Common myeloid progenitor, CD34-positive (primary cell): ENCODE measurements at regions not wholly inside any gene's neighbourhood (a gene's known extent, or its start where the extent isn't known, plus 50 kb on each side); places are given as distances from the start of the nearest gene placed in this dataset.
"Not testable (repeated sequence)": the region's sequence is repeated elsewhere in the genome, so short reads cannot be mapped to it uniquely, and the experiment has no call there.

ENCODE experiments used
- CTCF ChIA-PET: fragments of 350-600 bp; sonication (Branson Sonifier 250); formaldehyde crosslinking; loops from one replicate; lab custom pipeline; 2021; ENCODE audit warnings: antibody characterized with exemption; lab: Charles Lee
- POLR2A ChIA-PET: fragments of 350-600 bp; sonication (Branson Sonifier 250); formaldehyde crosslinking; loops from one replicate; lab custom pipeline; 2021; ENCODE audit warnings: antibody characterized with exemption; lab: Charles Lee
- DNase-seq, 3 donors: peaks; one replicate each; pipeline versions ENCODE4 v3.0.0 to v3.0.0-alpha.2; 2013
- H3K27ac ChIP-seq, 2 experiments: 1 replicate in 1 of 2; 2 replicates in 1 of 2; pipeline ENCODE4 v1.7.0; 2013; ENCODE audit warnings: inconsistent platforms in 2 of 2, low read length in 2 of 2, mild to moderate bottlenecking in 2 of 2, low read depth in 1 of 2, moderate library complexity in 1 of 2; ENCODE audit not compliant: severe bottlenecking in 2 of 2, insufficient read depth in 1 of 2, poor library complexity in 1 of 2
- H3K27me3 ChIP-seq, 5 experiments: replicated peaks in 2 of 5; 1 replicate in 3 of 5; 2 replicates in 2 of 5; pipeline versions ENCODE4 v1.6.1 to v1.7.0; 2013; ENCODE audit warnings: low read length in 4 of 5, mild to moderate bottlenecking in 2 of 5, moderate library complexity in 2 of 5, inconsistent platforms in 1 of 5; ENCODE audit not compliant: insufficient read depth in 5 of 5, control insufficient read depth in 4 of 5
- H3K36me3 ChIP-seq, 4 experiments: 1 replicate in 2 of 4; 2 replicates in 2 of 4; pipeline versions ENCODE4 v1.6.1 to v1.7.0; 2013; ENCODE audit warnings: low read length in 3 of 4, control low read depth in 1 of 4, mild to moderate bottlenecking in 1 of 4; ENCODE audit not compliant: control insufficient read depth in 4 of 4, insufficient read depth in 4 of 4
- H3K4me1 ChIP-seq, 4 experiments: 1 replicate in 3 of 4; 2 replicates in 1 of 4; pipeline versions ENCODE4 v1.6.1 to v1.7.1; 2013; ENCODE audit warnings: low read length in 3 of 4, mild to moderate bottlenecking in 3 of 4, control low read depth in 1 of 4, inconsistent platforms in 1 of 4, moderate library complexity in 1 of 4; ENCODE audit not compliant: control insufficient read depth in 4 of 4, insufficient read depth in 4 of 4; ENCODE audit errors: control extremely low read depth in 1 of 4
- H3K4me3 ChIP-seq, 7 experiments: 1 replicate in 4 of 7; 2 replicates in 3 of 7; pipeline versions ENCODE4 v1.5.1 to v1.7.0; 2013; ENCODE audit warnings: mild to moderate bottlenecking in 7 of 7, low read length in 6 of 7, moderate library complexity in 6 of 7, inconsistent platforms in 2 of 7, low read depth in 2 of 7, control low read depth in 1 of 7; ENCODE audit not compliant: insufficient read depth in 4 of 7, control insufficient read depth in 1 of 7; ENCODE audit errors: extremely low read depth in 1 of 7
- H3K9me3 ChIP-seq, 5 experiments: 1 replicate in 4 of 5; 2 replicates in 1 of 5; pipeline versions ENCODE4 v1.6.1 to v1.7.1; 2013; ENCODE audit warnings: low read length in 4 of 5, mild to moderate bottlenecking in 2 of 5, inconsistent platforms in 1 of 5, low read depth in 1 of 5, moderate library complexity in 1 of 5; ENCODE audit not compliant: control insufficient read depth in 4 of 5, insufficient read depth in 2 of 5; ENCODE audit errors: control extremely low read depth in 1 of 5
- WGBS: methylation state at CpG from one replicate; pipeline ENCODE4 v1.1.5; 2013; ENCODE audit not compliant: insufficient coverage; 5-methylcytosine and 5-hydroxymethylcytosine counted together

GRCh38 chr13:50167967-50168366 lies 152.7 kb downstream of the KCNRG start:
- Histone ChIP-seq H3K4me3 (no peak overlapping the region), H3K9me3 (no peaks in the 10 kb centered on the region), H3K36me3 (no peaks in the 10 kb centered on the region), H3K27ac (no peak overlapping the region), H3K27me3 (no peaks in the 10 kb centered on the region), H3K4me1 (no peaks in the 10 kb centered on the region)
- DNase-seq: no peak
- ChIA-PET POLR2A (no interaction called here), CTCF (no interaction called here)
- WGBS: 100% methylated on average over 3 of the region's 4 CpGs

- POLR2A ChIA-PET: no interaction called here
- CTCF ChIA-PET: no interaction called here
- WGBS: 71% methylated on average over 2 of the region's 2 CpGs
Measured at GRCh38 chr13:50168786-50169185, 153.5 kb downstream of the KCNRG start.

GRCh38 chr13:50170447-50171037 lies 155.3 kb downstream of the KCNRG start:
- Histone ChIP-seq H3K27me3 (no peaks in the 10 kb centered on the region), H3K4me3 (no peak overlapping the region), H3K27ac (no peak overlapping the region), H3K9me3 (no peaks in the 10 kb centered on the region), H3K4me1 (no peaks in the 10 kb centered on the region), H3K36me3 (no peaks in the 10 kb centered on the region)
- DNase-seq: no peak
- WGBS: no CpG with 5 or more reads among the region's 2 CpGs
- ChIA-PET POLR2A (no interaction called here), CTCF (no interaction called here)

More at GRCh38 chr13:50168786-50169185, 153.5 kb downstream of the KCNRG start:
- Histone ChIP-seq H3K36me3 (no peaks in the 10 kb centered on the region), H3K27ac (no peak overlapping the region), H3K4me1 (no peaks in the 10 kb centered on the region), H3K27me3 (no peaks in the 10 kb centered on the region), H3K9me3 (no peaks in the 10 kb centered on the region), H3K4me3 (no peak overlapping the region)
- DNase-seq: no peak

GRCh38 chr13:50171590-50172282 lies 156.5 kb downstream of the KCNRG start:
- no peak overlapping the region for H3K27ac ChIP-seq
- CTCF ChIA-PET: no interaction called here
- no peaks in the 10 kb centered on the region for H3K27me3 ChIP-seq
- DNase-seq: no peak
- H3K36me3 ChIP-seq: no peaks in the 10 kb centered on the region
- no peaks in the 10 kb centered on the region for H3K9me3 ChIP-seq
- WGBS: 94% methylated on average over 5 of the region's 15 CpGs
- POLR2A ChIA-PET: no interaction called here
- no peak overlapping the region for H3K4me3 ChIP-seq
- no peaks in the 10 kb centered on the region for H3K4me1 ChIP-seq

- H3K27ac ChIP-seq, H3K36me3 ChIP-seq, H3K27me3 ChIP-seq, H3K4me3 ChIP-seq, POLR2A ChIA-PET, DNase-seq, H3K4me1 ChIP-seq, H3K9me3 ChIP-seq, CTCF ChIA-PET: not testable (repeated sequence)
- no CpG with 5 or more reads among the region's 2 CpGs for WGBS
Measured at GRCh38 chr13:50173045-50173444, 157.8 kb downstream of the KCNRG start.

- Histone ChIP-seq H3K27ac (no peak overlapping the region), H3K9me3 (no peaks in the 10 kb centered on the region), H3K36me3 (no peaks in the 10 kb centered on the region), H3K4me3 (no peak overlapping the region), H3K4me1 (no peaks in the 10 kb centered on the region), H3K27me3 (no peaks in the 10 kb centered on the region)
- ChIA-PET CTCF (no interaction called here), POLR2A (no interaction called here)
- 100% methylated on average over 1 of the region's 1 CpG for WGBS
- DNase-seq: no peak
Measured at GRCh38 chr13:50174630-50175029, 159.4 kb downstream of the KCNRG start.

GRCh38 chr13:50179977-50180376 lies 164.7 kb downstream of the KCNRG start:
- no peak overlapping the region for H3K4me3 ChIP-seq
- no peak overlapping the region for H3K27ac ChIP-seq
- no peaks in the 10 kb centered on the region for H3K4me1 ChIP-seq
- no peaks in the 10 kb centered on the region for H3K27me3 ChIP-seq
- H3K36me3 ChIP-seq: no peaks in the 10 kb centered on the region
- 0% methylated on average over 1 of the region's 1 CpG for WGBS
- CTCF ChIA-PET: no interaction called here
- POLR2A ChIA-PET: no interaction called here
- DNase-seq: no peak
- H3K9me3 ChIP-seq: no peaks in the 10 kb centered on the region
